HCT116 (cell line): ENCODE measurements at regions not wholly inside any gene's neighbourhood (a gene's known extent, or its start where the extent isn't known, plus 50 kb on each side); places are given as distances from the start of the nearest gene placed in this dataset.

ENCODE experiments used
- EGR1 ChIP-seq: IDR thresholded peaks from 2 replicates; pipeline ENCODE4 v1.6.1; 2012; ENCODE audit warnings: low read depth
- FOSL1 ChIP-seq: IDR thresholded peaks from 2 replicates; pipeline ENCODE4 v1.6.1; 2012; ENCODE audit warnings: low read depth
- POLR2A ChIP-seq: IDR thresholded peaks from 2 replicates; pipeline ENCODE4 v1.7.0; 2011; ENCODE audit warnings: borderline replicate concordance; ENCODE audit not compliant: insufficient read depth, insufficient read length; ENCODE audit errors: extremely low read depth
- POLR2AphosphoS5 ChIP-seq: IDR thresholded peaks from 2 replicates; pipeline ENCODE4 v1.6.1; 2011; ENCODE audit warnings: mild to moderate bottlenecking, low read depth, low read length, moderate library complexity
- SP1 ChIP-seq: IDR thresholded peaks from 2 replicates; pipeline ENCODE4 v1.6.1; 2012; ENCODE audit warnings: low read depth
- ZNF274 ChIP-seq: fragments of 200-500 bp; sonication (Bioruptor generic); IDR thresholded peaks from 2 replicates; pipeline ENCODE4 v1.6.1; 2014; ENCODE audit warnings: mild to moderate bottlenecking, low read depth, low read length, inconsistent platforms
- TF ChIP-seq, protein P1 (sequence below), 3 experiments: fragments of 200-600 bp in 1 of 3; sonication (generic) in 1 of 3; IDR thresholded peaks in 2 of 3; conservative IDR thresholded peaks in 1 of 3; 2 replicates each; pipeline ENCODE4 v1.5.1; 2012 to 2017; ENCODE audit warnings: low read depth in 2 of 3, low read length in 2 of 3, antibody characterized with exemption in 1 of 3, borderline replicate concordance in 1 of 3, control low read depth in 1 of 3, mild to moderate bottlenecking in 1 of 3, mixed read lengths in 1 of 3, mixed run types in 1 of 3, moderate library complexity in 1 of 3; ENCODE audit not compliant: insufficient read depth in 1 of 3

- no peak for TF ChIP-seq EGR1
- TF ChIP-seq, protein P1, sequence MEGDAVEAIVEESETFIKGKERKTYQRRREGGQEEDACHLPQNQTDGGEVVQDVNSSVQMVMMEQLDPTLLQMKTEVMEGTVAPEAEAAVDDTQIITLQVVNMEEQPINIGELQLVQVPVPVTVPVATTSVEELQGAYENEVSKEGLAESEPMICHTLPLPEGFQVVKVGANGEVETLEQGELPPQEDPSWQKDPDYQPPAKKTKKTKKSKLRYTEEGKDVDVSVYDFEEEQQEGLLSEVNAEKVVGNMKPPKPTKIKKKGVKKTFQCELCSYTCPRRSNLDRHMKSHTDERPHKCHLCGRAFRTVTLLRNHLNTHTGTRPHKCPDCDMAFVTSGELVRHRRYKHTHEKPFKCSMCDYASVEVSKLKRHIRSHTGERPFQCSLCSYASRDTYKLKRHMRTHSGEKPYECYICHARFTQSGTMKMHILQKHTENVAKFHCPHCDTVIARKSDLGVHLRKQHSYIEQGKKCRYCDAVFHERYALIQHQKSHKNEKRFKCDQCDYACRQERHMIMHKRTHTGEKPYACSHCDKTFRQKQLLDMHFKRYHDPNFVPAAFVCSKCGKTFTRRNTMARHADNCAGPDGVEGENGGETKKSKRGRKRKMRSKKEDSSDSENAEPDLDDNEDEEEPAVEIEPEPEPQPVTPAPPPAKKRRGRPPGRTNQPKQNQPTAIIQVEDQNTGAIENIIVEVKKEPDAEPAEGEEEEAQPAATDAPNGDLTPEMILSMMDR (IDR thresholded peaks at IDR 0.05 in 2 of 3, conservative IDR thresholded peaks at IDR 0.05 in 1 of 3; ENCODE audit: borderline replicate concordance in 1 of 3, insufficient read depth in 1 of 3, low read depth in 2 of 3, low read length in 2 of 3), result no peak
- no peak for TF ChIP-seq POLR2A
- no peak for TF ChIP-seq POLR2AphosphoS5
- no peak for TF ChIP-seq FOSL1
- no peak for TF ChIP-seq ZNF274
- TF ChIP-seq SP1, result no peak
Measured at GRCh38 chr14:71595441-71595840, 336.8 kb upstream of the RGS6 start.
